ENCODE measurements at regions not wholly inside any gene's neighbourhood (a gene's known extent, or its start where the extent isn't known, plus 50 kb on each side); places are given as distances from the start of the nearest gene placed in this dataset.

GRCh38 chr4:24705016-24705753, 90.2 kb upstream of the SOD3 start:
- no peak for DNase-seq
- Mint-ChIP-seq H3K36me3 (no peaks in the 10 kb centered on the region), H3K4me3 (no peak overlapping the region), H3K27ac (no peak overlapping the region), H3K9me3 (peaks cover 0 to 8% (median under 1%) of the 10 kb centered on the region in 6 donors), H3K4me1 (no peaks in the 10 kb centered on the region), H3K27me3 (ENCODE audit: low read depth in 3 of 3) (peaks cover 0 to 2% (median 1%) of the 10 kb centered on the region in 3 donors)

GRCh38 chr4:24713604-24714003, 81.8 kb upstream of the SOD3 start:
- Mint-ChIP-seq H3K27me3 (ENCODE audit: low read depth in 3 of 3) (peaks cover 0 to 4% (median 0%) of the 10 kb centered on the region in 3 donors), H3K27ac (no peak overlapping the region), H3K4me3 (no peak overlapping the region), H3K4me1 (no peaks in the 10 kb centered on the region), H3K9me3 (peaks cover 8 to 32% (median 12%) of the 10 kb centered on the region in 6 donors), H3K36me3 (peaks cover 0 to 6% (median 0%) of the 10 kb centered on the region in 3 donors)
- no peak for DNase-seq

- Mint-ChIP-seq H3K27ac (no peak overlapping the region), H3K27me3 (ENCODE audit: low read depth in 3 of 3) (peaks cover 0 to 1% (median 0%) of the 10 kb centered on the region in 3 donors), H3K4me3 (no peak overlapping the region), H3K9me3 (peaks cover 5 to 18% (median 9%) of the 10 kb centered on the region in 6 donors), H3K36me3 (peaks cover 0 to 6% (median 0%) of the 10 kb centered on the region in 3 donors), H3K4me1 (no peaks in the 10 kb centered on the region)
- DNase-seq, result no peak
These were observed 75.8 kb upstream of the SOD3 start for GRCh38 chr4:24719615-24720014.

GRCh38 chr4:24720436-24720835, 74.9 kb upstream of the SOD3 start:
- peaks cover 2 to 10% (median 4%) of the 10 kb centered on the region in 6 donors for H3K9me3 Mint-ChIP-seq
- H3K27me3 Mint-ChIP-seq (ENCODE audit: low read depth in 3 of 3), result peaks cover 0 to 1% (median 0%) of the 10 kb centered on the region in 3 donors
- H3K4me1 Mint-ChIP-seq, result no peaks in the 10 kb centered on the region
- peaks cover 0 to 2% (median 0%) of the 10 kb centered on the region in 3 donors for H3K36me3 Mint-ChIP-seq
- no peak overlapping the region for H3K4me3 Mint-ChIP-seq
- no peak overlapping the region for H3K27ac Mint-ChIP-seq
- DNase-seq, result no peak

- Mint-ChIP-seq H3K36me3 (no peaks in the 10 kb centered on the region), H3K27me3 (ENCODE audit: low read depth in 3 of 3) (peaks cover 0 to 1% (median 0%) of the 10 kb centered on the region in 3 donors), H3K4me1 (no peaks in the 10 kb centered on the region), H3K4me3 (no peak overlapping the region), H3K27ac (no peak overlapping the region), H3K9me3 (peaks cover 0 to 5% (median 2%) of the 10 kb centered on the region in 6 donors)
- DNase-seq, result no peak
These were observed 74.4 kb upstream of the SOD3 start for GRCh38 chr4:24720979-24721378.

GRCh38 chr4:24722026-24722568, 73.3 kb upstream of the SOD3 start:
- H3K4me3 Mint-ChIP-seq, result no peak overlapping the region

GRCh38 chr4:24727390-24728224, 67.8 kb upstream of the SOD3 start:
- Mint-ChIP-seq H3K4me1 (no peaks in the 10 kb centered on the region), H3K36me3 (no peaks in the 10 kb centered on the region), H3K9me3 (peaks cover 0 to 7% (median 0%) of the 10 kb centered on the region in 6 donors), H3K27me3 (ENCODE audit: low read depth in 3 of 3) (peaks cover 0 to 2% (median 1%) of the 10 kb centered on the region in 3 donors), H3K4me3 (no peak overlapping the region), H3K27ac (no peak overlapping the region)
- no peak for DNase-seq

More at GRCh38 chr4:24722026-24722568, 73.3 kb upstream of the SOD3 start:
- DNase-seq, result no peak
- H3K4me1 Mint-ChIP-seq, result no peaks in the 10 kb centered on the region
- peaks cover 0 to 1% (median 0%) of the 10 kb centered on the region in 3 donors for H3K27me3 Mint-ChIP-seq (ENCODE audit: low read depth in 3 of 3)
- no peak overlapping the region for H3K27ac Mint-ChIP-seq
- no peaks in the 10 kb centered on the region for H3K36me3 Mint-ChIP-seq
- H3K9me3 Mint-ChIP-seq, result peaks cover 0 to 5% (median 0%) of the 10 kb centered on the region in 6 donors

- Mint-ChIP-seq H3K4me1 (no peaks in the 10 kb centered on the region), H3K9me3 (peaks cover 0 to 7% (median 0%) of the 10 kb centered on the region in 6 donors), H3K4me3 (no peak overlapping the region), H3K27me3 (ENCODE audit: low read depth in 3 of 3) (peaks cover 0 to 3% (median 0%) of the 10 kb centered on the region in 3 donors), H3K27ac (no peak overlapping the region), H3K36me3 (no peaks in the 10 kb centered on the region)
- no peak for DNase-seq
These were observed 66.1 kb upstream of the SOD3 start for GRCh38 chr4:24729119-24729730.

- no peak overlapping the region for H3K4me3 Mint-ChIP-seq
- H3K9me3 Mint-ChIP-seq, result peaks cover 0 to 7% (median 0%) of the 10 kb centered on the region in 6 donors
- H3K27me3 Mint-ChIP-seq (ENCODE audit: low read depth in 3 of 3), result peaks cover 0 to 4% (median 0%) of the 10 kb centered on the region in 3 donors
- no peaks in the 10 kb centered on the region for H3K36me3 Mint-ChIP-seq
- DNase-seq, result no peak
- H3K4me1 Mint-ChIP-seq, result no peaks in the 10 kb centered on the region
- no peak overlapping the region for H3K27ac Mint-ChIP-seq
These were observed 64.9 kb upstream of the SOD3 start for GRCh38 chr4:24730256-24731001.

GRCh38 chr4:24731448-24731847, 63.9 kb upstream of the SOD3 start:
- DNase-seq, result no peak
- Mint-ChIP-seq H3K4me3 (no peak overlapping the region), H3K27me3 (ENCODE audit: low read depth in 3 of 3) (peaks cover 0 to 4% (median 4%) of the 10 kb centered on the region in 3 donors), H3K9me3 (peaks cover 0 to 7% (median 0%) of the 10 kb centered on the region in 6 donors), H3K27ac (no peak overlapping the region), H3K4me1 (no peaks in the 10 kb centered on the region), H3K36me3 (peaks cover 0 to 4% (median 0%) of the 10 kb centered on the region in 3 donors)

GRCh38 chr4:24734511-24734910, 60.9 kb upstream of the SOD3 start:
- peaks cover 0 to 4% (median 2%) of the 10 kb centered on the region in 3 donors for H3K27me3 Mint-ChIP-seq (ENCODE audit: low read depth in 3 of 3)
- DNase-seq, result no peak
- H3K4me1 Mint-ChIP-seq, result no peaks in the 10 kb centered on the region
- H3K9me3 Mint-ChIP-seq, result peaks cover 0 to 7% (median 2%) of the 10 kb centered on the region in 6 donors
- no peak overlapping the region for H3K4me3 Mint-ChIP-seq
- no peak overlapping the region for H3K27ac Mint-ChIP-seq
- peaks cover 0 to 4% (median 0%) of the 10 kb centered on the region in 3 donors for H3K36me3 Mint-ChIP-seq

GRCh38 chr4:24736066-24736465, 59.3 kb upstream of the SOD3 start:
- Mint-ChIP-seq H3K4me3 (no peak overlapping the region), H3K27me3 (ENCODE audit: low read depth in 3 of 3) (peaks cover 0 to 4% (median 2%) of the 10 kb centered on the region in 3 donors), H3K27ac (no peak overlapping the region), H3K4me1 (no peaks in the 10 kb centered on the region), H3K36me3 (peaks cover 0 to 4% (median 0%) of the 10 kb centered on the region in 3 donors), H3K9me3 (peaks cover 0 to 7% (median 2%) of the 10 kb centered on the region in 6 donors)
- no peak for DNase-seq

- H3K36me3 Mint-ChIP-seq, result no peaks in the 10 kb centered on the region
- no peak overlapping the region for H3K27ac Mint-ChIP-seq
- H3K9me3 Mint-ChIP-seq, result peaks cover 0 to 4% (median 3%) of the 10 kb centered on the region in 6 donors
- H3K4me1 Mint-ChIP-seq, result no peaks in the 10 kb centered on the region
- no peak for DNase-seq
- no peak overlapping the region for H3K4me3 Mint-ChIP-seq
- peaks cover 0 to 3% (median 2%) of the 10 kb centered on the region in 3 donors for H3K27me3 Mint-ChIP-seq (ENCODE audit: low read depth in 3 of 3)
These were observed 53.5 kb upstream of the SOD3 start for GRCh38 chr4:24741910-24742309.
